Neural cell (in vitro differentiated cells): ENCODE measurements at regions not wholly inside any gene's neighbourhood (a gene's known extent, or its start where the extent isn't known, plus 50 kb on each side); places are given as distances from the start of the nearest gene placed in this dataset.

Experiments used
- H2AFZ ChIP-seq: fragments of 200-600, 300-800 bp; sonication (generic), shearing (Covaris generic); 2 replicates; pipeline ENCODE4 v1.6.0; 2014; ENCODE audit warnings: low read depth, mild to moderate bottlenecking, antibody characterized with exemption, low read length, moderate library complexity
- H3F3A ChIP-seq: fragments of 200-600 bp; shearing (Covaris generic); 2 replicates; pipeline ENCODE4 v1.6.1; 2016; ENCODE audit warnings: mild to moderate bottlenecking, moderate library complexity, mixed read lengths, antibody characterized with exemption, low read length; ENCODE audit not compliant: insufficient read depth, poor library complexity, severe bottlenecking
- H3K27ac ChIP-seq: fragments of 200-600, 300-800 bp; sonication (generic), shearing (Covaris generic); 2 replicates; pipeline ENCODE4 v1.5.1; 2014; ENCODE audit warnings: mild to moderate bottlenecking, low read length, moderate library complexity
- H3K27me3 ChIP-seq: fragments of 300-800, 200-600 bp; sonication (generic), shearing (Covaris generic); 2 replicates; pipeline ENCODE4 v1.6.0; 2014; ENCODE audit warnings: mild to moderate bottlenecking, low read depth, low read length, moderate library complexity; ENCODE audit not compliant: insufficient read depth
- H3K36me3 ChIP-seq: fragments of 300-800, 200-600 bp; sonication (generic), shearing (Covaris generic); 2 replicates; pipeline ENCODE4 v1.5.1; 2014; ENCODE audit warnings: mild to moderate bottlenecking, antibody characterized with exemption, low read length, moderate library complexity; ENCODE audit not compliant: insufficient read depth
- H3K4me2 ChIP-seq: fragments of 300-800, 200-600 bp; sonication (generic), shearing (Covaris generic); 2 replicates; pipeline ENCODE4 v1.6.0; 2014; ENCODE audit warnings: mild to moderate bottlenecking, low read length
- H3K4me3 ChIP-seq: fragments of 300-800, 200-600 bp; sonication (generic), shearing (Covaris generic); 2 replicates; pipeline ENCODE4 v1.5.1; 2014; ENCODE audit warnings: mild to moderate bottlenecking, low read length, moderate library complexity
- H3K79me2 ChIP-seq: fragments of 200-600 bp; shearing (Covaris generic); replicated peaks from 2 replicates; pipeline ENCODE4 v1.6.0; 2014; ENCODE audit warnings: mild to moderate bottlenecking, low read length, moderate library complexity; ENCODE audit not compliant: insufficient read depth
- H3K9ac ChIP-seq: fragments of 300-800, 200-600 bp; sonication (generic), shearing (Covaris generic); 2 replicates; pipeline ENCODE4 v1.6.1; 2016; ENCODE audit warnings: mild to moderate bottlenecking, low read length, mixed read lengths
- H3K9me2 ChIP-seq: fragments of 200-600 bp; shearing (Covaris generic); 2 replicates; pipeline ENCODE4 v1.6.1; 2016; ENCODE audit warnings: mild to moderate bottlenecking, low read length, mixed read lengths; ENCODE audit not compliant: insufficient read depth
- H3K9me3 ChIP-seq: fragments of 200-600, 300-800 bp; sonication (generic), shearing (Covaris generic); 2 replicates; pipeline ENCODE4 v1.6.1; 2016; ENCODE audit warnings: mild to moderate bottlenecking, mixed run types, low read length, moderate library complexity, mixed read lengths
- H4K20me1 ChIP-seq: fragments of 200-600 bp; shearing (Covaris generic); 2 replicates; pipeline ENCODE4 v1.6.1; 2016; ENCODE audit warnings: mild to moderate bottlenecking, mixed run types; ENCODE audit not compliant: insufficient read depth
- EP300 ChIP-seq: fragments of 450-650 bp; conservative IDR thresholded peaks from 2 replicates; pipeline ENCODE4 v1.6.1; 2014; ENCODE audit warnings: antibody characterized with exemption, mild to moderate bottlenecking, moderate library complexity; ENCODE audit not compliant: poor library complexity, severe bottlenecking
- EZH2 ChIP-seq: fragments of 200-600, 300-800 bp; shearing (Covaris generic), sonication (generic); IDR thresholded peaks from 2 replicates; pipeline ENCODE4 v1.6.1; 2014; ENCODE audit warnings: antibody characterized with exemption, low read length, borderline replicate concordance, mild to moderate bottlenecking; ENCODE audit not compliant: insufficient read depth, poor library complexity, severe bottlenecking
- MXI1 ChIP-seq: fragments of 450-650 bp; conservative IDR thresholded peaks from 2 replicates; pipeline ENCODE4 v1.6.1; 2014; ENCODE audit warnings: antibody characterized with exemption, mild to moderate bottlenecking; ENCODE audit not compliant: poor library complexity, severe bottlenecking
- POLR2AphosphoS5 ChIP-seq: IDR thresholded peaks from 2 replicates; pipeline ENCODE4 v1.6.1; 2012
- RAD21 ChIP-seq: fragments of 450-650 bp; conservative IDR thresholded peaks from 2 replicates; pipeline ENCODE4 v1.6.1; 2014; ENCODE audit warnings: antibody characterized with exemption, mild to moderate bottlenecking, moderate library complexity
- SMC3 ChIP-seq: fragments of 450-650 bp; conservative IDR thresholded peaks from 2 replicates; pipeline ENCODE4 v1.6.1; 2014; ENCODE audit warnings: antibody characterized with exemption, mild to moderate bottlenecking, moderate library complexity; ENCODE audit not compliant: poor library complexity
- TAF1 ChIP-seq: IDR thresholded peaks from 2 replicates; pipeline ENCODE4 v1.6.1; 2012; ENCODE audit warnings: low read depth
- TF ChIP-seq, protein P1 (sequence below): IDR thresholded peaks from 2 replicates; pipeline ENCODE4 v1.6.1; 2012; ENCODE audit warnings: borderline replicate concordance
- TF ChIP-seq, protein P2 (sequence below): fragments of 450-650 bp; IDR thresholded peaks from 2 replicates; pipeline ENCODE4 v1.5.1; 2014; ENCODE audit warnings: antibody characterized with exemption, mild to moderate bottlenecking, moderate library complexity; ENCODE audit not compliant: poor library complexity, severe bottlenecking

GRCh38 chr12:91835693-91836092 is 310.0 kb downstream of the BTG1 start:
- Histone ChIP-seq H3F3A (no peaks in the 10 kb centered on the region), H3K27ac (no peak overlapping the region), H2AFZ (no peak overlapping the region), H3K9me3 (no peaks in the 10 kb centered on the region), H3K4me3 (no peak overlapping the region), H3K79me2 (no peaks in the 10 kb centered on the region), H3K27me3 (no peaks in the 10 kb centered on the region), H3K36me3 (no peaks in the 10 kb centered on the region), H4K20me1 (no peaks in the 10 kb centered on the region), H3K9me2 (no peaks in the 10 kb centered on the region), H3K4me2 (no peak overlapping the region), H3K9ac (no peak overlapping the region)
- TF ChIP-seq RAD21: no peak
- no peak for TF ChIP-seq TAF1
- no peak for TF ChIP-seq EP300
- TF ChIP-seq, protein P1, sequence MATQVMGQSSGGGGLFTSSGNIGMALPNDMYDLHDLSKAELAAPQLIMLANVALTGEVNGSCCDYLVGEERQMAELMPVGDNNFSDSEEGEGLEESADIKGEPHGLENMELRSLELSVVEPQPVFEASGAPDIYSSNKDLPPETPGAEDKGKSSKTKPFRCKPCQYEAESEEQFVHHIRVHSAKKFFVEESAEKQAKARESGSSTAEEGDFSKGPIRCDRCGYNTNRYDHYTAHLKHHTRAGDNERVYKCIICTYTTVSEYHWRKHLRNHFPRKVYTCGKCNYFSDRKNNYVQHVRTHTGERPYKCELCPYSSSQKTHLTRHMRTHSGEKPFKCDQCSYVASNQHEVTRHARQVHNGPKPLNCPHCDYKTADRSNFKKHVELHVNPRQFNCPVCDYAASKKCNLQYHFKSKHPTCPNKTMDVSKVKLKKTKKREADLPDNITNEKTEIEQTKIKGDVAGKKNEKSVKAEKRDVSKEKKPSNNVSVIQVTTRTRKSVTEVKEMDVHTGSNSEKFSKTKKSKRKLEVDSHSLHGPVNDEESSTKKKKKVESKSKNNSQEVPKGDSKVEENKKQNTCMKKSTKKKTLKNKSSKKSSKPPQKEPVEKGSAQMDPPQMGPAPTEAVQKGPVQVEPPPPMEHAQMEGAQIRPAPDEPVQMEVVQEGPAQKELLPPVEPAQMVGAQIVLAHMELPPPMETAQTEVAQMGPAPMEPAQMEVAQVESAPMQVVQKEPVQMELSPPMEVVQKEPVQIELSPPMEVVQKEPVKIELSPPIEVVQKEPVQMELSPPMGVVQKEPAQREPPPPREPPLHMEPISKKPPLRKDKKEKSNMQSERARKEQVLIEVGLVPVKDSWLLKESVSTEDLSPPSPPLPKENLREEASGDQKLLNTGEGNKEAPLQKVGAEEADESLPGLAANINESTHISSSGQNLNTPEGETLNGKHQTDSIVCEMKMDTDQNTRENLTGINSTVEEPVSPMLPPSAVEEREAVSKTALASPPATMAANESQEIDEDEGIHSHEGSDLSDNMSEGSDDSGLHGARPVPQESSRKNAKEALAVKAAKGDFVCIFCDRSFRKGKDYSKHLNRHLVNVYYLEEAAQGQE: no peak
- TF ChIP-seq, protein P2, sequence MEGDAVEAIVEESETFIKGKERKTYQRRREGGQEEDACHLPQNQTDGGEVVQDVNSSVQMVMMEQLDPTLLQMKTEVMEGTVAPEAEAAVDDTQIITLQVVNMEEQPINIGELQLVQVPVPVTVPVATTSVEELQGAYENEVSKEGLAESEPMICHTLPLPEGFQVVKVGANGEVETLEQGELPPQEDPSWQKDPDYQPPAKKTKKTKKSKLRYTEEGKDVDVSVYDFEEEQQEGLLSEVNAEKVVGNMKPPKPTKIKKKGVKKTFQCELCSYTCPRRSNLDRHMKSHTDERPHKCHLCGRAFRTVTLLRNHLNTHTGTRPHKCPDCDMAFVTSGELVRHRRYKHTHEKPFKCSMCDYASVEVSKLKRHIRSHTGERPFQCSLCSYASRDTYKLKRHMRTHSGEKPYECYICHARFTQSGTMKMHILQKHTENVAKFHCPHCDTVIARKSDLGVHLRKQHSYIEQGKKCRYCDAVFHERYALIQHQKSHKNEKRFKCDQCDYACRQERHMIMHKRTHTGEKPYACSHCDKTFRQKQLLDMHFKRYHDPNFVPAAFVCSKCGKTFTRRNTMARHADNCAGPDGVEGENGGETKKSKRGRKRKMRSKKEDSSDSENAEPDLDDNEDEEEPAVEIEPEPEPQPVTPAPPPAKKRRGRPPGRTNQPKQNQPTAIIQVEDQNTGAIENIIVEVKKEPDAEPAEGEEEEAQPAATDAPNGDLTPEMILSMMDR: no peak
- no peak for TF ChIP-seq EZH2
- TF ChIP-seq POLR2AphosphoS5: no peak
- no peak for TF ChIP-seq SMC3
- TF ChIP-seq MXI1: no peak

- Histone ChIP-seq H3K9me2 (no peaks in the 10 kb centered on the region), H4K20me1 (no peaks in the 10 kb centered on the region), H3K9me3 (no peaks in the 10 kb centered on the region), H3K27me3 (no peaks in the 10 kb centered on the region), H2AFZ (no peak overlapping the region), H3F3A (no peaks in the 10 kb centered on the region), H3K27ac (no peak overlapping the region), H3K79me2 (no peaks in the 10 kb centered on the region), H3K9ac (no peak overlapping the region), H3K36me3 (no peaks in the 10 kb centered on the region), H3K4me2 (no peak overlapping the region), H3K4me3 (no peak overlapping the region)
- no peak for TF ChIP-seq POLR2AphosphoS5
Observed at GRCh38 chr12:91833780-91834359, 311.8 kb downstream of the BTG1 start.

- Histone ChIP-seq H3K9ac (no peak overlapping the region), H3K27ac (no peak overlapping the region), H3K4me2 (no peak overlapping the region), H2AFZ (no peak overlapping the region), H3K9me2 (no peaks in the 10 kb centered on the region), H3K4me3 (no peak overlapping the region), H3K36me3 (no peaks in the 10 kb centered on the region), H3K9me3 (no peaks in the 10 kb centered on the region), H3F3A (no peaks in the 10 kb centered on the region), H3K79me2 (no peaks in the 10 kb centered on the region), H3K27me3 (no peaks in the 10 kb centered on the region), H4K20me1 (no peaks in the 10 kb centered on the region)
- TF ChIP-seq SMC3 (no peak), RAD21 (no peak)
Observed at GRCh38 chr12:91825999-91826398, 319.6 kb downstream of the BTG1 start.
